OCI-LY3 (cell line): ENCODE measurements at regions not wholly inside any gene's neighbourhood (a gene's known extent, or its start where the extent isn't known, plus 50 kb on each side); places are given as distances from the start of the nearest gene placed in this dataset.

ENCODE experiments used
- H2AFZ ChIP-seq: fragments of 200-600, 300-600 bp; shearing (Covaris generic); 2 replicates; pipeline ENCODE4 v1.6.0; 2014; ENCODE audit warnings: antibody characterized with exemption, low read depth, low read length
- H3K27ac ChIP-seq: fragments of 200-600, 300-600 bp; sonication (generic); 2 replicates; pipeline ENCODE4 v1.5.1; 2014; ENCODE audit warnings: mild to moderate bottlenecking, low read length, moderate library complexity, mixed read lengths
- H3K27me3 ChIP-seq: fragments of 200-600, 300-600 bp; sonication (generic); 2 replicates; pipeline ENCODE4 v1.6.1; 2014; ENCODE audit warnings: low read depth, low read length, mixed read lengths
- H3K36me3 ChIP-seq: fragments of 200-600, 300-600 bp; sonication (generic); replicated peaks from 2 replicates; pipeline ENCODE3; 2014; ENCODE audit warnings: low read depth, low read length, mixed read lengths
- H3K4me1 ChIP-seq: fragments of 300-600, 200-600 bp; sonication (generic); 2 replicates; pipeline ENCODE4 v1.6.1; 2014; ENCODE audit warnings: low read length, mixed read lengths
- H3K4me2 ChIP-seq: fragments of 200-600, 300-600 bp; sonication (generic); 2 replicates; pipeline ENCODE4 v1.6.1; 2014; ENCODE audit warnings: low read length, mixed read lengths
- H3K4me3 ChIP-seq: fragments of 300-600, 200-600 bp; sonication (generic); 2 replicates; pipeline ENCODE4 v1.5.1; 2014; ENCODE audit warnings: antibody characterized with exemption, mild to moderate bottlenecking, low read length, moderate library complexity
- H3K79me2 ChIP-seq: fragments of 300-600, 200-600 bp; shearing (Covaris generic); 2 replicates; pipeline ENCODE4 v1.6.1; 2014; ENCODE audit warnings: mild to moderate bottlenecking, low read length, mixed read lengths
- H3K9ac ChIP-seq: fragments of 300-600, 200-600 bp; shearing (Covaris generic); 2 replicates; pipeline ENCODE4 v1.6.0; 2014; ENCODE audit warnings: mild to moderate bottlenecking, low read length, moderate library complexity
- H3K9me3 ChIP-seq: fragments of 200-600, 300-600 bp; shearing (Covaris generic); 2 replicates; pipeline ENCODE4 v1.6.1; 2014; ENCODE audit warnings: low read length, mixed read lengths; ENCODE audit not compliant: insufficient read depth
- H4K20me1 ChIP-seq: fragments of 200-600, 300-600 bp; sonication (generic); 2 replicates; pipeline ENCODE4 v1.6.1; 2016; ENCODE audit warnings: low read length, mixed read lengths; ENCODE audit not compliant: insufficient read depth
- EZH2phosphoT487 ChIP-seq: fragments of 200-600 bp; shearing (Covaris generic); IDR thresholded peaks from 2 replicates; pipeline ENCODE4 v1.6.1; 2018; ENCODE audit warnings: antibody characterized with exemption, mixed run types, low read depth
- TF ChIP-seq, protein P1 (sequence below): fragments of 200-600, 300-600 bp; sonication (generic); IDR thresholded peaks from 2 replicates; pipeline ENCODE4 v1.5.1; 2014; ENCODE audit warnings: antibody characterized with exemption, low read length, low read depth

GRCh38 chr6:168828035-168828434 lies 387.1 kb downstream of the SMOC2 start:
- H3K27ac ChIP-seq, result no peak overlapping the region
- H3K4me2 ChIP-seq, result no peak overlapping the region
- no peak overlapping the region for H2AFZ ChIP-seq
- no peaks in the 10 kb centered on the region for H3K4me1 ChIP-seq
- H3K79me2 ChIP-seq, result no peaks in the 10 kb centered on the region
- no peak overlapping the region for H3K4me3 ChIP-seq
- no peaks in the 10 kb centered on the region for H3K36me3 ChIP-seq
- H4K20me1 ChIP-seq, result no peaks in the 10 kb centered on the region
- H3K9me3 ChIP-seq, result no peaks in the 10 kb centered on the region
- H3K9ac ChIP-seq, result no peak overlapping the region
- TF ChIP-seq, protein P1, sequence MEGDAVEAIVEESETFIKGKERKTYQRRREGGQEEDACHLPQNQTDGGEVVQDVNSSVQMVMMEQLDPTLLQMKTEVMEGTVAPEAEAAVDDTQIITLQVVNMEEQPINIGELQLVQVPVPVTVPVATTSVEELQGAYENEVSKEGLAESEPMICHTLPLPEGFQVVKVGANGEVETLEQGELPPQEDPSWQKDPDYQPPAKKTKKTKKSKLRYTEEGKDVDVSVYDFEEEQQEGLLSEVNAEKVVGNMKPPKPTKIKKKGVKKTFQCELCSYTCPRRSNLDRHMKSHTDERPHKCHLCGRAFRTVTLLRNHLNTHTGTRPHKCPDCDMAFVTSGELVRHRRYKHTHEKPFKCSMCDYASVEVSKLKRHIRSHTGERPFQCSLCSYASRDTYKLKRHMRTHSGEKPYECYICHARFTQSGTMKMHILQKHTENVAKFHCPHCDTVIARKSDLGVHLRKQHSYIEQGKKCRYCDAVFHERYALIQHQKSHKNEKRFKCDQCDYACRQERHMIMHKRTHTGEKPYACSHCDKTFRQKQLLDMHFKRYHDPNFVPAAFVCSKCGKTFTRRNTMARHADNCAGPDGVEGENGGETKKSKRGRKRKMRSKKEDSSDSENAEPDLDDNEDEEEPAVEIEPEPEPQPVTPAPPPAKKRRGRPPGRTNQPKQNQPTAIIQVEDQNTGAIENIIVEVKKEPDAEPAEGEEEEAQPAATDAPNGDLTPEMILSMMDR, result no peak
- TF ChIP-seq EZH2phosphoT487, result no peak
- no peaks in the 10 kb centered on the region for H3K27me3 ChIP-seq

- H3K4me3 ChIP-seq, result no peak overlapping the region
- no peaks in the 10 kb centered on the region for H3K27me3 ChIP-seq
- no peaks in the 10 kb centered on the region for H3K36me3 ChIP-seq
- H2AFZ ChIP-seq, result no peak overlapping the region
- no peak overlapping the region for H3K9ac ChIP-seq
- no peaks in the 10 kb centered on the region for H3K79me2 ChIP-seq
- H3K9me3 ChIP-seq, result no peaks in the 10 kb centered on the region
- H3K27ac ChIP-seq, result no peak overlapping the region
- H3K4me1 ChIP-seq, result no peaks in the 10 kb centered on the region
- TF ChIP-seq, protein P1, result no peak
- TF ChIP-seq EZH2phosphoT487, result no peak
- no peak overlapping the region for H3K4me2 ChIP-seq
- no peaks in the 10 kb centered on the region for H4K20me1 ChIP-seq
Measured at GRCh38 chr6:168827586-168827871, 386.5 kb downstream of the SMOC2 start.

GRCh38 chr6:168826726-168827585 lies 386.0 kb downstream of the SMOC2 start:
- Histone ChIP-seq H3K4me2 (no peak overlapping the region), H3K79me2 (no peaks in the 10 kb centered on the region), H3K36me3 (no peaks in the 10 kb centered on the region), H3K4me1 (no peaks in the 10 kb centered on the region), H4K20me1 (no peaks in the 10 kb centered on the region), H3K27me3 (no peaks in the 10 kb centered on the region), H3K4me3 (no peak overlapping the region), H3K9ac (no peak overlapping the region), H2AFZ (no peak overlapping the region), H3K27ac (no peak overlapping the region), H3K9me3 (no peaks in the 10 kb centered on the region)
- TF ChIP-seq EZH2phosphoT487, result no peak
- TF ChIP-seq, protein P1, result no peak

GRCh38 chr6:168826078-168826390 lies 385.1 kb downstream of the SMOC2 start:
- Histone ChIP-seq H2AFZ (no peak overlapping the region), H3K9ac (no peak overlapping the region), H4K20me1 (no peaks in the 10 kb centered on the region), H3K27ac (no peak overlapping the region), H3K27me3 (no peaks in the 10 kb centered on the region), H3K4me3 (no peak overlapping the region), H3K9me3 (no peaks in the 10 kb centered on the region), H3K36me3 (no peaks in the 10 kb centered on the region), H3K79me2 (no peaks in the 10 kb centered on the region), H3K4me2 (no peak overlapping the region), H3K4me1 (no peaks in the 10 kb centered on the region)
- TF ChIP-seq, protein P1, result no peak
- TF ChIP-seq EZH2phosphoT487, result no peak
